ENCODE measurements at regions not wholly inside any gene's neighbourhood (a gene's known extent, or its start where the extent isn't known, plus 50 kb on each side); places are given as distances from the start of the nearest gene placed in this dataset.

DNA sequence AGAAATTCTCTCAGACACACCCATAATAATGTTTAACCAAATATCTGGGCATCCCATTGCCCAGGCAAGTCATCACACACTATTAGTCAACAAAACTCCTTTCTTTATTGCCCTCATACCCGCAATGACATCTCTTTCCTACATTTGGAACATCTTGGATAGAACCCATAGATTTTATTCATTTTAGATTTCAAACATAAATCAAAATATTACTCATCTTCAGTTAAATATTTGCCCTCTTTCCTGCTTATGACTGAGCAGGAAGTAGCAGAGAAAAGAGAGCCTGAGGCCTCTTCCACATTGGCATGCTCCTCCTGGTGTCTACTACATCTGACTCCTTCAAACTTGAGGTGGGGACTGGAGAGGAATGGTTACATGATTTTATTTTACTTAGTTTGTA, 592.0 kb downstream of the CHSY3 start:
- H3K4me2 ChIP-seq (ENCODE audit: low read depth, low read length, poor library complexity, severe bottlenecking) = no peak overlapping the region
- no peak overlapping the region for H2AFZ ChIP-seq (ENCODE audit: low read length)
- no peaks in the 10 kb centered on the region for H3K27me3 ChIP-seq (ENCODE audit: insufficient read depth, low read length, poor library complexity, severe bottlenecking)
- no peaks in the 10 kb centered on the region for H3F3A ChIP-seq (ENCODE audit: low read depth)
- H3K9me3 ChIP-seq (ENCODE audit: insufficient read depth, low read depth, low read length) = no peaks in the 10 kb centered on the region
- no peaks in the 10 kb centered on the region for H3K9me2 ChIP-seq (replicated peaks; ENCODE audit: low read depth, low read length)
- no peak overlapping the region for H3K9ac ChIP-seq (ENCODE audit: low read depth, low read length, poor library complexity, severe bottlenecking)
- H3K4me1 ChIP-seq (ENCODE audit: insufficient read depth, low read length, poor library complexity, severe bottlenecking) = no peaks in the 10 kb centered on the region
- no peaks in the 10 kb centered on the region for H4K20me1 ChIP-seq (ENCODE audit: insufficient read depth, low read length, poor library complexity, severe bottlenecking)
- no peaks in the 10 kb centered on the region for H3K36me3 ChIP-seq (ENCODE audit: insufficient read depth, low read length)
- no peaks in the 10 kb centered on the region for H3K79me2 ChIP-seq (ENCODE audit: insufficient read depth, low read length)
- H3K4me3 ChIP-seq (ENCODE audit: low read length, poor library complexity, severe bottlenecking) = no peak overlapping the region
- no peak for TF ChIP-seq EZH2phosphoT487 (IDR thresholded peaks at IDR 0.05; ENCODE audit: borderline replicate concordance)
- TF ChIP-seq, protein P1, sequence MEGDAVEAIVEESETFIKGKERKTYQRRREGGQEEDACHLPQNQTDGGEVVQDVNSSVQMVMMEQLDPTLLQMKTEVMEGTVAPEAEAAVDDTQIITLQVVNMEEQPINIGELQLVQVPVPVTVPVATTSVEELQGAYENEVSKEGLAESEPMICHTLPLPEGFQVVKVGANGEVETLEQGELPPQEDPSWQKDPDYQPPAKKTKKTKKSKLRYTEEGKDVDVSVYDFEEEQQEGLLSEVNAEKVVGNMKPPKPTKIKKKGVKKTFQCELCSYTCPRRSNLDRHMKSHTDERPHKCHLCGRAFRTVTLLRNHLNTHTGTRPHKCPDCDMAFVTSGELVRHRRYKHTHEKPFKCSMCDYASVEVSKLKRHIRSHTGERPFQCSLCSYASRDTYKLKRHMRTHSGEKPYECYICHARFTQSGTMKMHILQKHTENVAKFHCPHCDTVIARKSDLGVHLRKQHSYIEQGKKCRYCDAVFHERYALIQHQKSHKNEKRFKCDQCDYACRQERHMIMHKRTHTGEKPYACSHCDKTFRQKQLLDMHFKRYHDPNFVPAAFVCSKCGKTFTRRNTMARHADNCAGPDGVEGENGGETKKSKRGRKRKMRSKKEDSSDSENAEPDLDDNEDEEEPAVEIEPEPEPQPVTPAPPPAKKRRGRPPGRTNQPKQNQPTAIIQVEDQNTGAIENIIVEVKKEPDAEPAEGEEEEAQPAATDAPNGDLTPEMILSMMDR (conservative IDR thresholded peaks at IDR 0.05; ENCODE audit: low read length) = no peak

DNA sequence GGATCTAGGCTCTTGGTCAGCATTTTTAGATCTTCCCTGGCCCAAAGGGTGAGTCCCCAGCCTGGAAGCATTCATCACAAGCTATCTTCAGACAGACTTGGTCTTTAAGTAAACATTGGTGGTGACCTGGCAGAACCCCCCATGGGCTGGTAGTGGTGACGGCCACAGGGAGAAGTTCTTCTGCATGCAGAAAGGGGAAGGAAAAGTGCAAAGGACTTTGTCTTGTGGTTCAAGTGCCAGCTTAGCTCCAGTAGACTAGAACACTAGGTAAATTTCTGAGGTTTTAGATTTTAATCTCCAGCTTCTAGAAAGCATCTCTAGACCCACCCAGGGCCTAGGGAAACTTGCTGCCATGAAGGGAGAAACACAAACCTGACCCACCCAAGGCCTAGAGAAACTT, 584.0 kb downstream of the CHSY3 start:
- no peaks in the 10 kb centered on the region for H3K4me1 ChIP-seq (ENCODE audit: insufficient read depth, low read length, poor library complexity, severe bottlenecking)
- H3K9ac ChIP-seq (ENCODE audit: low read depth, low read length, poor library complexity, severe bottlenecking) = no peak overlapping the region
- TF ChIP-seq, protein P1 (conservative IDR thresholded peaks at IDR 0.05; ENCODE audit: low read length) = no peak
- TF ChIP-seq EZH2phosphoT487 (IDR thresholded peaks at IDR 0.05; ENCODE audit: borderline replicate concordance) = no peak
- H3K4me3 ChIP-seq (ENCODE audit: low read length, poor library complexity, severe bottlenecking) = no peak overlapping the region
- no peaks in the 10 kb centered on the region for H4K20me1 ChIP-seq (ENCODE audit: insufficient read depth, low read length, poor library complexity, severe bottlenecking)
- H3F3A ChIP-seq (ENCODE audit: low read depth) = no peaks in the 10 kb centered on the region
- H3K4me2 ChIP-seq (ENCODE audit: low read depth, low read length, poor library complexity, severe bottlenecking) = no peak overlapping the region
- H3K9me3 ChIP-seq (ENCODE audit: insufficient read depth, low read depth, low read length) = no peaks in the 10 kb centered on the region
- H2AFZ ChIP-seq (ENCODE audit: low read length) = no peak overlapping the region
- no peaks in the 10 kb centered on the region for H3K27me3 ChIP-seq (ENCODE audit: insufficient read depth, low read length, poor library complexity, severe bottlenecking)
- H3K9me2 ChIP-seq (replicated peaks; ENCODE audit: low read depth, low read length) = no peaks in the 10 kb centered on the region
- no peaks in the 10 kb centered on the region for H3K79me2 ChIP-seq (ENCODE audit: insufficient read depth, low read length)
- H3K36me3 ChIP-seq (ENCODE audit: insufficient read depth, low read length) = no peaks in the 10 kb centered on the region

DNA sequence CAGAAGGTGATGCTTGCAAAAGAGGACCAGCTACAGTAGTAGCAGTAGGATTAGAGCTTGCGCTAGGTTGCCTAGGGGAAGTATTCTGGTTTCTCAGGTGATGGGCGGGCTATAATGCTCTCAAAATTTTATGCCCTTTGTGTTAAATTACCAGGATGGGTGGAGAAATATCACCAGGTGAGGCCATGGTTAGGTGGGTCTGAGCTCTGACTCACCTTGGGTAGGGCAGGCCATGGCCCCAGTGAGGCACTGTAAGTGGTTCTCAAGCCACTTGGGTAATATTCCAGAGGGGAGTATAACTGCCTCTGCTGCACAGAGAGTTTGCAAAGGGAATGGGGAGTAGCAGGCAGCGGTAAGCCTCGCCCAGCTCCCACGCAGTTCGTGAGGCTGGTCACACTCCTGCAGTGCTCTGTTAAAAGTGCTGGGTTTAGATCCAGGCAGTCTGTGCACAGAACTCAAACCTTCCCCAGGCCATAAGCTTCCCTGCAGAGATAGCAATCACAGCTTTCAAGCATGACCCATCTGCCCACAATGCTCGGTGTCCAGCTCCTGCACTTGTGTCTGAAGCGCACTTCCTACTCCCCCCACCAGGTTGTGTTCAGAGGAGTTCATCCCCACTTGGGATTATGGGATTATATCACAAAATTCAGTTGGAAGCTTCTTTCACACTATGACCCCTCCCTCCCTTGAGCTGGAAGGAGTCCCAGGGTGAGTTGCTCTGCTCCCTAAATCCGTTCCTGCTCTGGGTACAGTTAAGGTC, 575.0 kb downstream of the CHSY3 start:
- Histone ChIP-seq H4K20me1 (ENCODE audit: insufficient read depth, low read length, poor library complexity, severe bottlenecking) (no peaks in the 10 kb centered on the region), H3K9ac (ENCODE audit: low read depth, low read length, poor library complexity, severe bottlenecking) (no peak overlapping the region), H3K9me2 (replicated peaks; ENCODE audit: low read depth, low read length) (no peaks in the 10 kb centered on the region), H2AFZ (ENCODE audit: low read length) (no peak overlapping the region), H3K4me1 (ENCODE audit: insufficient read depth, low read length, poor library complexity, severe bottlenecking) (no peaks in the 10 kb centered on the region), H3K27me3 (ENCODE audit: insufficient read depth, low read length, poor library complexity, severe bottlenecking) (no peaks in the 10 kb centered on the region), H3K79me2 (ENCODE audit: insufficient read depth, low read length) (no peaks in the 10 kb centered on the region), H3K4me3 (ENCODE audit: low read length, poor library complexity, severe bottlenecking) (no peak overlapping the region), H3F3A (ENCODE audit: low read depth) (no peaks in the 10 kb centered on the region), H3K9me3 (ENCODE audit: insufficient read depth, low read depth, low read length) (no peaks in the 10 kb centered on the region), H3K4me2 (ENCODE audit: low read depth, low read length, poor library complexity, severe bottlenecking) (no peak overlapping the region), H3K36me3 (ENCODE audit: insufficient read depth, low read length) (no peaks in the 10 kb centered on the region)
- TF ChIP-seq EZH2phosphoT487 (IDR thresholded peaks at IDR 0.05; ENCODE audit: borderline replicate concordance) = no peak
- TF ChIP-seq, protein P1 (conservative IDR thresholded peaks at IDR 0.05; ENCODE audit: low read length) = no peak
